DMS53 treated with DMSO at 0.1 percent for 48 hours (cell line): ENCODE measurements at regions not wholly inside any gene's neighbourhood (a gene's known extent, or its start where the extent isn't known, plus 50 kb on each side); places are given as distances from the start of the nearest gene placed in this dataset.

Experiments
- DNase-seq: peaks from one replicate; lab custom pipeline; 2025; ENCODE audit not compliant: unreplicated experiment; lab: John Stamatoyannopoulos, UW

GRCh38 chr6:12421596-12421995, 131.4 kb downstream of the EDN1 start:
- DNase-seq: no peak

- DNase-seq: no peak
Measured at GRCh38 chr6:12422848-12423247, 132.7 kb downstream of the EDN1 start.

DNA sequence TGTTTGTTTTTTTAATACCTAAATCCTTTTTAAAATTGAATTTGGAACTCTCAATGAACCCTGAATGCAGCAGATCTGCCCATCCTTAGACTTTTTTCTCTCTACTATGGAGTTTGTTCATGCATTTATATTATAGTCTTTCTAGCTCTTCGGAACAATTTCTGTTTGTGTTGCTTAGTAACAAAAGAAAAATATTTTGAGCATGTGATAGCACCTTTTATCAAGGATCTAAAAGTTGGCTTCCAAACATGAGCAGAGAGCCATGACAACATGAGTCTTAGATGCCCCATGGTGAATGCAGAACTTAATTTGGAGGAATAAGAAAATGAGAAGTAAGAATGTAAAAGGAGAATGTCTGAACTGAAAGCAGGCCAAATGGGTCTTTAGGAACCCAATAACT, 133.7 kb downstream of the EDN1 start:
- no peak for DNase-seq

GRCh38 chr6:12426121-12426520, 136.0 kb downstream of the EDN1 start:
- DNase-seq: no peak

DNA sequence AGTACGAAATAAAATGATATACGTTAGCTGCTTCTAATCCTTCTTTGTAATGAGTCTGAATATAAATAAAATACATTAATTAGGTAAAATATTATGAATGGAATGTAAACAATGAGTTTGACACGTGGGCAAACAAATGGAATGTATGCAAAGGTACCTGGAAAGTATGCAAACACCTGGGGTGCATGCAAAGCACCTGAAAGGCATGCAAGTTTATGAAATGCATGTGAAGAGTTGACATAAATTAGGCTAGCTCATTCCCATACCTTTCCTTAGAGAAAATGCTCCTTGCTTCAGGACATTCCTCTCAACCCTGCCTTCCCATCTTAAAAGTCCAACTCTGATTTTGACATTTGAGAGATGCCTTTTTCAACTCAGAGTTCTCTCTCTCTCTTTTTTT, 140.9 kb downstream of the EDN1 start:
- DNase-seq: no peak

DNA sequence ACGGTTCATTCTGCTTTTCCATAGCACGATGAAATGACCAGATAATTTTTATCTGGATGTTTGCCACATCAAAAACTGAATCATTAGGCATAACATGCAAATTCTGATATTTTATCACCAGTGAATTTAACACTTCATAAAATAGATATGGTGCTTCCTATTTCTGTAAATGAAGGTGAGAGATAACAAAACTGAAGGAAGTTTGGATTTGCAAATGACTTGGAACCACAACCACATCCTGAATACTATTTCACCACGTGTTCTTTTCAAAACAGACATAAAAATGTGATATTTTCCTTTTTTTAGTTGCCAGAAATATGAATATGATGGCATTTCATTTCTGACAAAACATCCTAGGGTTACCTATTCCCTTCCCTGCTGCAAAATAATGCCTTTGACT, 146.1 kb downstream of the EDN1 start:
- no peak for DNase-seq

DNA sequence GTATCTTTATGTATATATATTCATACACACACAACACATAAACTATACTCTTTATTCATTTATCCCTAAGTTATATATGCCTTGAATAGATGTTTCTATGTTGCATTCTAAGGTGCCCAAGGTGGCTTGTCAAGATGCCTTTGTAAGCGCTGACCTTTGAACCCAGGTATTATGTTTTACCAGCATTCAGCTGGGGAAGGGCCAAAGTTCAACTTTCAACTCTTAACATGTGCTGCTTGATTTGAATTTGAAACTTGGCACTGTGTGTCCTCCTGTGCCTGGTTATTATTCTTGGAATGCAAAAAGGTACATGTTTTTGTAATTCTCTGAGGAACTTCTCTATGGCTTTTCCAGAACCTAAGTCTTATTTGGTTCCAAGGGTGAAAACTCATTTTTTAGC, 146.5 kb downstream of the EDN1 start:
- no peak for DNase-seq

DNA sequence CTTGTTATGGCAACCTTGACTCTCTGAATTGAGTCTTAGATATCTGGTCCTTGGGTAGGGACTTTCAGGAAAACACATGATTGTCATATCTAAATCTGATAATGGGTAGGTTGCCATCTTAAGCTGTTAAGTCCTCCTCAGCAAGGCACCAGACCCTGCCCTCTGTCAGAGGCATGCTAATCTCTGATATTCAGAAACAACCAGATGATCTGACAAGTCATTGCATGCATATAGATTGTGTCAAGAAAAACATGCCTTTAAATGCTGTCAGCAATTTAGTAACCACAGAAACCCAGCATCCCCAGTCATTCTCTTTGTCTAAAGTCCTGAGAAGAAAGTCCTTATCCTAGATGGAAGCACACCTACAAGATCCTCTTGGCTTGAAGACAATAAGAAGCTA, 149.1 kb downstream of the EDN1 start:
- no peak for DNase-seq

DNA sequence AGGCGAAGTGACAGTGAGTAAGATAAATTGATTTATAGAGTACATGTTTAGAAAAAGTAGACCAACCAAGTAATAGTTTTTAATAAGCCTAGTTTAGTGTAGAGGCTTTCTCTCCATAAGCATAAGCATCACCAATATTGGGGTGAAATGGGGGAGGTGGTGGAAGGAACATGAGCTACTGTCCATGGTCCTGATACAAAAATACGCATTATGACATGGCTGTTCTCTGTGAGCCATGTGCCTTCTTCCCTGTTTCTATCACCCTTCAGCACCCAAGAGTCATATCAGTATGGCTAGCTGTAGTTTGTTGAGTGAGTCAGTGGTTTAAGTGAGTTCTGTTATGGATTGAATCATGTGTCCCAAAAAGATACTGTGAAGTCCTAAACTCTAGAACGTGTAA, 150.8 kb downstream of the EDN1 start:
- no peak for DNase-seq

DNA sequence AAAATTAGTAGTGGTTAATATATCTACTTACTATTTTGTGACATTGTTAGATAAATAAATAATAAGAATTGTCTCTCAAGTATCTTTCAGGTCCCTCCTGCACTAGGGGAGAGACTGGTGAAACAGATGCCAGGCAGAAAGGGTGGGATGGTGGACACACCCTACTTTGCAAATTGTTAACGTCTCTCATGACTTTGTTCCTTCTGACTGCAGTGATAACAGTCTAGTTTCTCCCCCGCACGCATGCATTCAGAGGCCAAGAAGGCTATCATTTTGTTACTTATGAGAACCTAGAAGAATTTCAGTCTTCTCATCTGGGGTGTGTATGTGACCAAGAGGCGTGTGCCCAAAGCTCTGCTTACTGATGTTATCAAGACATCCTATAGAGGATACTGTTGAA, 152.3 kb downstream of the EDN1 start:
- no peak for DNase-seq

GRCh38 chr6:12446394-12446793, 156.2 kb downstream of the EDN1 start:
- DNase-seq: no peak

GRCh38 chr6:12449447-12449846, 159.3 kb downstream of the EDN1 start:
- DNase-seq: no peak

GRCh38 chr6:12450467-12450866, 160.3 kb downstream of the EDN1 start:
- DNase-seq: no peak

DNA sequence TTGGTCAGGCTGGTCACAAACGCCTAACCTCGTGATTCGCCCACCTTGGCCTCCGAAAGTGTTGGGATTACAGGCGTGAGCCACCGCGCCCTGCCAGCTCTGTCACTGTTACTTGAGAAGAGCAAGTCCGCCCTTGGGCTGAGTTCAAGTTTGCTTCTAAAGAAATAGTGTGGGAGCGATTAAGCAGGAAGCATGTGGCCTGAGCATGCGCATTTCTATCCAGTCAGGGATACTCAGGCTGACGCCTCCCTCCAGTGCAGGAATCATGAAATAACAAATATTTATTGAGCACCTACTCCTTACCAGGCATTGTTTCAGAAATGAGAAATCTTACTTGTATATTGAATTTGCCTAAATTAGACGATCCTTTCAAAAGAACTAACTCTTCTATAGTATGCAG, 166.2 kb downstream of the EDN1 start:
- no peak for DNase-seq

DNA sequence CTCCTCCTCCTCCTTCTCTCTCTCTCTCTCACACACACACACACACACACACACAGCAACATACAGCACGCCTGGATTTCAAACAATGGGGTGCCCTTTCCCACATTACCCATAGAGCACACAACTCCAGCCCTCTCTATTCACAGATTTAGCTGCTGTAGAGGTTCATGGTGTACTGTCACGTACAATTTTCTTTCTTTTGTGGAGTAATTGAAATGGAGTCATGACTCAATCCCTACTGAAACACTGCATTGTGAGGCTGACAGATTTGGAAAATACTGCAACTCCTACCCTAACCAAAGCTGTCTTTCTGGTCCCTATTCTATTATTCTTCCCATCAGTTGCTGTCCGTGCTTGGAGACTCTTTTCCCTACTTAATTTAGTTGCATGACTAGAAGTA, 166.9 kb downstream of the EDN1 start:
- DNase-seq: no peak

- no peak for DNase-seq
Measured at GRCh38 chr6:12458558-12458957, 168.4 kb downstream of the EDN1 start.

DNA sequence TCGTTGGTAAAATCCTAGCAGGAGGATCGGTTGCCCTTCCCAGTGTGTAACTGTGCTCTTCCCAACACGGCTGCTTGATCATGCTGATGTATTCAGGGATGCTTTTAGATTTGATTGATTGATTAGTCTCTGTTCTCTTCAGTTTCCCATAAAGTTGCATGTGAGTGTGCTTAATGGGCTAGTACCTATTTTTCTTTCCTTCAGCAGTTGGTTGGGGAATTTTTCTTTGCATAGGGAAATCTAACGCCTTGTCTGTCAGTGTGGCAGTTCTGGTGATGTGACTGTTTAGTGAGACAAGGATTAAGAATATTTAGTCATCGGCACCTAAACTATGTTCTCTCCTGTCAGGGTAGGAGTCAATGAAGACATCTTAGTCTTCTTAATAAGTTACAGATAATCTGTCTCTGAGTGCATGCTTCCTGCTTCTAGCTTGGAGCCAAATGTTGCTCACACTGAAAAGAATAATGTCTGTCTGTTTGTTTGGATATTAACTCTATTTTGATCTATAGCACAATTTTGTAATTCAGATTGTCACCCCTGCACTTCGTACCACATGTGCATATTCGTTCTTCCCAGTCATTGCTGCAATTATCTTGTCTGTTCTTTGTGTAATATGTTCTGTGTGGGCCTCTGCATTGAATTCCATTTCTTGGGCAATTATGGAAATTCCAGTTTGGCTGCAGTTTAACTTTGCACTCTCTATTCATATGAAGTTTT, 169.9 kb downstream of the EDN1 start:
- DNase-seq: no peak

DNA sequence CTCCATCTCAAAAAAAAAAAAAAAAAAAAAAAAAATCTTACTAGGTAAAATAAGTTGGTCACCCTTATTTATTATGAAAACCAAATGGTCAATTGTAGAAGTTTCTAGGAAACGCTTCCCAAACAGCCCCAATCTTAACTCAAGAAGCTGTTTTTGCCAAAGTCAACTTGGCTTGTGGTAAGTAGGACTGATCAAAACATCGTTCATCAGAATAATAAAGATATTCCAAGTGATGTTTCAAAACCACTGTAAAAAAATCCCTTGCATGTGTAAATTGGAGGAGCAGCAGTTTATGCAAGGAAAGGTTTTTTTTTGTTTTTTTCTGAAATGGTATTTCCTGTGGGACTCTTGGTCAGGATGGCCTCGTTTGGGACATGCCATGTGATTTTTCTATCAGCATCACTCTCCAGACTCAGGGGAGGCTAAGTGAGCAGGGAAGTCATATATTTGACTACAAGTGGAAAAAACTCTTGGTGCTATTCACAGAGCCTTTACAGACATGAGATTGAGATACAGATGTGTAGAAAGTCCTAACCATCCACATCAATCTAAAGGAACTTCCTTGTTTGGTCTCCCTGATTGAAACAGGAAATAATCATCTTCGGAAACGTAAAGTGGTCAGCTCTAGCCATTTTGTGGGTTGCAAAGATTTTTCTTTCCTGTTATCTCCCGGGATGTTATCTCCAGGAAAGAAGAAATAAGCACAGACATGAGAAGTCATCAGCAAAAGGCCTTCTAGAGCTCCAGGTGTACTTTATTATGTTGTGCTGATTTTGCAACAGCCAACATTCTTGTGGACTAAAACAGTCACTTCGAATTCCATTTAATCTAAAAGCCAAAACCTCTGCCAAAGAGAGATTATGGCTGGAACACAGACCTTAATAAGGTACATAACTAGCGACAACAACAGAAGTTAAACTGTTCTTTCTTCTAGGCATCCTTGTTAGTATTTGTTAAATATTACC, 177.8 kb downstream of the EDN1 start:
- DNase-seq: no peak

GRCh38 chr6:12472601-12473038, 182.5 kb downstream of the EDN1 start:
- no peak for DNase-seq

DNA sequence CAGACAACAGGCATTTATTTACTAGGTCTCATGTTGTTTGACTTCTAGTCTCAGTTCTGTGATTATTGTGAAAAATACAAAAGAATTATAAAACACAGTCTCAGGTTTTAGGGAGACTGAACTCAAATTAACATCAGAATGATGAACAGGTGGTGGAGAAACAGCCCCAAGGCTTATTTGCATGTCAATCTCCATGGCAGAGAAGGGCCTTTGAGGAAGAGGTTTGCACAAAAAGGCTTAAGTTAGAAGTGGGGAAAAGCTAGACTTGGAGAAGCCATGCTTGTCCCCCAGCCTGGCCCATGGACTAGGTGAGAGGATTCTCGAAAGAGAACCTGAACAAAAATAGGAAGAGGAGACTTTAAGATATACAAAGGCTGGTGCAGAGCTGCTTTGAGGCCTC, 183.3 kb downstream of the EDN1 start:
- no peak for DNase-seq

GRCh38 chr6:12474167-12475140, 184.3 kb downstream of the EDN1 start:
- no peak for DNase-seq
